ENCODE measurements at regions not wholly inside any gene's neighbourhood (a gene's known extent, or its start where the extent isn't known, plus 50 kb on each side); places are given as distances from the start of the nearest gene placed in this dataset.

- H3K9me3 ChIP-seq (ENCODE audit: low read depth, low read length): no peaks in the 10 kb centered on the region
- TF ChIP-seq CTCF (IDR thresholded peaks at IDR 0.05; ENCODE audit: extremely low read depth, low read depth, low read length): no peak
Observed at GRCh38 chr1:219741011-219741970, 128.4 kb upstream of the ZC3H11B start.

GRCh38 chr1:219733511-219734174 is 120.7 kb upstream of the ZC3H11B start:
- H4K20me1 ChIP-seq (ENCODE audit: insufficient read depth, low read length): no peaks in the 10 kb centered on the region
- H3K4me3 ChIP-seq (ENCODE audit: insufficient read depth, low read length): no peak overlapping the region
- no peaks in the 10 kb centered on the region for H3K36me3 ChIP-seq (ENCODE audit: insufficient read depth, low read length)
- no peaks in the 10 kb centered on the region for H3K9me3 ChIP-seq (ENCODE audit: low read depth, low read length)
- H3K79me2 ChIP-seq (ENCODE audit: insufficient read depth, low read length): no peaks in the 10 kb centered on the region
- H3K27me3 ChIP-seq (ENCODE audit: insufficient read depth, low read length): no peaks in the 10 kb centered on the region
- no peak for DNase-seq (ENCODE audit: insufficient read length, low spot score, missing footprints)
- TF ChIP-seq CTCF (IDR thresholded peaks at IDR 0.05; ENCODE audit: extremely low read depth, low read depth, low read length): no peak
- no peak overlapping the region for H3K4me2 ChIP-seq (ENCODE audit: insufficient read depth, low read length)
- no peaks in the 10 kb centered on the region for H3K4me1 ChIP-seq (ENCODE audit: insufficient read depth, low read length)
- H3K27ac ChIP-seq (ENCODE audit: low read depth, low read length): no peak overlapping the region
- no peak overlapping the region for H2AFZ ChIP-seq (ENCODE audit: low read length)

More at GRCh38 chr1:219741011-219741970, 128.4 kb upstream of the ZC3H11B start:
- Histone ChIP-seq H3K79me2 (ENCODE audit: insufficient read depth, low read length) (no peaks in the 10 kb centered on the region), H4K20me1 (ENCODE audit: insufficient read depth, low read length) (no peaks in the 10 kb centered on the region), H3K4me1 (ENCODE audit: insufficient read depth, low read length) (no peaks in the 10 kb centered on the region), H3K4me3 (ENCODE audit: insufficient read depth, low read length) (no peak overlapping the region), H3K27ac (ENCODE audit: low read depth, low read length) (no peak overlapping the region), H2AFZ (ENCODE audit: low read length) (no peak overlapping the region), H3K27me3 (ENCODE audit: insufficient read depth, low read length) (no peaks in the 10 kb centered on the region), H3K36me3 (ENCODE audit: insufficient read depth, low read length) (no peaks in the 10 kb centered on the region), H3K4me2 (ENCODE audit: insufficient read depth, low read length) (no peak overlapping the region)
- DNase-seq (ENCODE audit: insufficient read length, low spot score, missing footprints): no peak

- Histone ChIP-seq H3K27me3 (ENCODE audit: insufficient read depth, low read length) (no peaks in the 10 kb centered on the region), H3K4me3 (ENCODE audit: insufficient read depth, low read length) (no peak overlapping the region), H2AFZ (ENCODE audit: low read length) (no peak overlapping the region), H3K4me2 (ENCODE audit: insufficient read depth, low read length) (no peak overlapping the region), H3K36me3 (ENCODE audit: insufficient read depth, low read length) (no peaks in the 10 kb centered on the region), H3K27ac (ENCODE audit: low read depth, low read length) (no peak overlapping the region), H3K4me1 (ENCODE audit: insufficient read depth, low read length) (no peaks in the 10 kb centered on the region), H3K9me3 (ENCODE audit: low read depth, low read length) (no peaks in the 10 kb centered on the region), H4K20me1 (ENCODE audit: insufficient read depth, low read length) (no peaks in the 10 kb centered on the region), H3K79me2 (ENCODE audit: insufficient read depth, low read length) (no peaks in the 10 kb centered on the region)
- no peak for DNase-seq (ENCODE audit: insufficient read length, low spot score, missing footprints)
- no peak for TF ChIP-seq CTCF (IDR thresholded peaks at IDR 0.05; ENCODE audit: extremely low read depth, low read depth, low read length)
Observed at GRCh38 chr1:219732814-219733491, 120.0 kb upstream of the ZC3H11B start.

Data from osteoblast (primary cell).